ENCODE measurements at regions not wholly inside any gene's neighbourhood (a gene's known extent, or its start where the extent isn't known, plus 50 kb on each side); places are given as distances from the start of the nearest gene placed in this dataset.

DNA sequence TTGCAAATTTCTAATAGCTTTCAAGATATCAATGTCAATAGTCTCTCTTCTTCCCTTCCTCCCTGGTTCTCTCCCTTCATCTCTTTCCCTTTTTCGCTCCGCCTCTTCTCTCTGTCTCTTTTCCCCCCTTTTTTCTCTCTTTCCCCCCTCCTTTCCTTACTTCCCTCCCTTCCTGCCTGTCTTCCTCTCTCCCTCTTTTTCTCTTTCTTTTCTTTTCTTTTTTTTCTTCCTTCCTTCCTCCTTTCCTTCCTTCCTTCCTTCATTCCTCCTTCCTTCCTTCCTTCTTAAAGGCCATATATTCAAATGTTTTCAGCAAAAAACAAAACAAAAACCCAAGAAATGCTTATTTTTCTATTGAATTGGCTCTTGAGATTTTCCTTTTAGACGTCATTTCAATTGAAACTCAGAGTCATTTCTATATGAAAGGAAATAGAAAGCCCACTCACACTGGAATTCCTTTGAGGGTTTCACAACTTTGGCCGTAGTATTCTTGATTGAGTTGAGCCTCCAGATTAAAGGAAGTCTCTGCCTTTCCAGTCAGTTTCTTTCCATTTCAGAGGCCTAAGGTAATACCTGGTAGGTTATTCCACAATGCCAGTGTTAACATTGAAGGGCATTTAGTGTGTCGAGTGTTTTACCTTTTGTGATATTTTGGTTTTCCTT lies 551.5 kb downstream of the LMO4 start:
- TF ChIP-seq, protein P1, sequence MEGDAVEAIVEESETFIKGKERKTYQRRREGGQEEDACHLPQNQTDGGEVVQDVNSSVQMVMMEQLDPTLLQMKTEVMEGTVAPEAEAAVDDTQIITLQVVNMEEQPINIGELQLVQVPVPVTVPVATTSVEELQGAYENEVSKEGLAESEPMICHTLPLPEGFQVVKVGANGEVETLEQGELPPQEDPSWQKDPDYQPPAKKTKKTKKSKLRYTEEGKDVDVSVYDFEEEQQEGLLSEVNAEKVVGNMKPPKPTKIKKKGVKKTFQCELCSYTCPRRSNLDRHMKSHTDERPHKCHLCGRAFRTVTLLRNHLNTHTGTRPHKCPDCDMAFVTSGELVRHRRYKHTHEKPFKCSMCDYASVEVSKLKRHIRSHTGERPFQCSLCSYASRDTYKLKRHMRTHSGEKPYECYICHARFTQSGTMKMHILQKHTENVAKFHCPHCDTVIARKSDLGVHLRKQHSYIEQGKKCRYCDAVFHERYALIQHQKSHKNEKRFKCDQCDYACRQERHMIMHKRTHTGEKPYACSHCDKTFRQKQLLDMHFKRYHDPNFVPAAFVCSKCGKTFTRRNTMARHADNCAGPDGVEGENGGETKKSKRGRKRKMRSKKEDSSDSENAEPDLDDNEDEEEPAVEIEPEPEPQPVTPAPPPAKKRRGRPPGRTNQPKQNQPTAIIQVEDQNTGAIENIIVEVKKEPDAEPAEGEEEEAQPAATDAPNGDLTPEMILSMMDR (IDR thresholded peaks at IDR 0.05; ENCODE audit: low read length) = no peak
- TF ChIP-seq EZH2 (optimal IDR thresholded peaks at IDR 0.05; ENCODE audit: low read depth, low read length) (no peak), EZH2phosphoT487 (IDR thresholded peaks at IDR 0.05; ENCODE audit: low read length) (no peak)
